Right ventricle myocardium superior (tissue), 1 donor: ENCODE measurements at regions not wholly inside any gene's neighbourhood (a gene's known extent, or its start where the extent isn't known, plus 50 kb on each side); places are given as distances from the start of the nearest gene placed in this dataset.

Source experiments
- ATAC-seq: fragments of 200-7000 bp; cut with Tn5 transposase; one replicate; pipeline ENCODE4 v1.9.1; 2020; ENCODE audit warnings: mild to moderate bottlenecking; ENCODE audit not compliant: poor library complexity
- DNase-seq: peaks from one replicate; pipeline ENCODE4 v3.0.0-alpha.2; 2020
- intact Hi-C: fragments of 100-400 bp; cut with DNase I; formaldehyde crosslinking; loops from one replicate; pipeline ENCODE4 v1.11.2; 2022
- donor health status: DM: no; HTN: yes; CAD: no; lungs with severe emphysema.

DNA sequence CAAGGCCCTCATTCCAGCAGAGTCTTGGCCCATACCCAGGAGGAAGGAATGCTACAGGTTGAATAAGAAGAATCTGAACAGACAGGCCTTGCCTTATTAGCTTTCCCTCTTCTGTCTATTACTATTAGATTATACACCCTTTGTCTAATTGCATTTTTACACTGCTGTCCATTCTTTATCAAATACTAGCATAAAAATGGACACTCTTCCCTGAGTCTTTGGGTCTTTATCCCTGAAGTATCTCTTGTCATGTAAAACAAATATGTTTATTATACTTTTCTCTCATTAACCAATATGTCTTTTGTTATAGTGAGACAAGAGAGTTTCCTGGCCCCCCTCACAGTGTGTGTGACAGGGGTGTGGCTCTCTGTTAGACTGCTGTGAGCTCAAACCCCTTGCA is 897.4 kb upstream of the SEL1L start:
- intact Hi-C loops: no loop called here
- DNase-seq (no peak), ATAC-seq (no peak)

DNA sequence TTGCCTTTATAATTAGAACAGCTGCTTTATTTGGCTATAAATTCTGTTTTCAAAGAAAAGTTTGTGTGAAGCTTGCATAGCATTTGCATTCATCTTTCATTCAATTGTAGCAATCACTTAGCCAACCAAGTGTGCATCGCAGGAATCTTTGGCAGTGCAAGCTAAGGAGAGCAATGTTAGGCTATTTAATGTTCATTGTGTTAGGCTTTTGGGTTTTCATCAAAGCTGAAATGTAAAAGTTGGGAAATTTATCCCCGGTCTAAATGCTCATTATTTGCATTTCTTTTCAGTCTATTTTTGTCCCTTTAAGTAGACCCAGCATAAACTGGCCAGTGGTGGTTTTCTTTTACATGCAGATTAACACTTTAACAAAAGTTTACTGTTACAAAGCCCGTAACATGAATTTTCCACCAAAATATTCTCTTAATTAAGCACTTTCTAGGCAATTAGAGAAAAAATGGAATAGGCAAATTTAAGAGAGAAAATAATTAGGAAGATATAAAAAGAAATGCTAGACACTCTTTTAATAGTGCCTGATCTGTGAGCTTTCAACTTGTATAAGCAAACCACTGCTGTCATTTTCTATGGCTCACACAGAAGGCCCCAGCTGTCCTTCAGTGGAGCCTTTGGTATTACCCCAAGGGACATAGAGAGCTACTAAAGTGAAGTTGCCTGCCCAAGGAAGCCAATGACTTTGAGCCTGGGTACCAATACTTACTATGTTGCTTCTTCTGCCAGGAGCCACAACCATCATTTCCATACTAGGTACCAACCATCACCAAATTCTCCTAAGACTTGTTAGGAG is 898.9 kb upstream of the SEL1L start:
- intact Hi-C loops: no loop called here
- no peak for ATAC-seq

DNA sequence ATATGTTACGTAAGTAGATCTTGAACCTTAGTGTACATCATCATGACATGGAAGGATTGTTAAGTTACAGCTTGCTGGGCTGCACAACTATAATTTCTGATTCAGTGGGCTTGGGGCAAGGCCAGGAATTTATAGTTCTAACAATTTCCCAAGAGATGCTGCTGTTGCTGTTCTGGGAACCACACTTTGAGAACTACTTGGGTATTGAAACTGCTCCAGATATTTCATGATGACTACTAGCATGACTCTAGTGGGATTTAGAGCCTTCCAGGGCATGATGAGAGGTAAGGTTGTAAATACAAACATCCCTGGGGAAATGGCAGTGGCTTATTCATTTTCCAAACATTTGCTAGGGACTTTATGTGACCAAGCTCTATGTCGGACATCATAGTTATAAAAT is 904.8 kb upstream of the SEL1L start:
- DNase-seq: no peak
- ATAC-seq: no peak
- intact Hi-C loops: no loop called here

More for the DNA sequence above, 898.9 kb upstream of the SEL1L start:
- DNase-seq: no peak

DNA sequence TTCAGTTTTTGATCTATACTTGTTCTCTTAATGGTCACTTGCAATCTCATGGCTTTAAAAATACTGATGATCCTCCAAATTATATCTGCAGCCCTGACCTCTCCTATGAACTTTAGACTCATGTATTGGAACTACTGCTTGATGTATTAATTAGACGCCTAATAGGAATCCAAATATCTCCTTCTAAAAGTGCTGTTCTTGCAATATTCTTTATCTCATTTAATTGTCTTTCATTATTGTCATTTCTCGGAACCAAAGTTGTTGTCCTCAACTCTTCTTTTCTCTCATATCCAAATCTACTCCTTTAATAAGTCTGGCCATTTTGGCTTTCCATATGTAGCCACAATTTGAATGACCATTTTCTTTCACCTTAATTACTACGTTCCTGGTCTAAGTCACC is 907.6 kb upstream of the SEL1L start:
- intact Hi-C loops: no loop called here
- ATAC-seq (no peak), DNase-seq (no peak)

DNA sequence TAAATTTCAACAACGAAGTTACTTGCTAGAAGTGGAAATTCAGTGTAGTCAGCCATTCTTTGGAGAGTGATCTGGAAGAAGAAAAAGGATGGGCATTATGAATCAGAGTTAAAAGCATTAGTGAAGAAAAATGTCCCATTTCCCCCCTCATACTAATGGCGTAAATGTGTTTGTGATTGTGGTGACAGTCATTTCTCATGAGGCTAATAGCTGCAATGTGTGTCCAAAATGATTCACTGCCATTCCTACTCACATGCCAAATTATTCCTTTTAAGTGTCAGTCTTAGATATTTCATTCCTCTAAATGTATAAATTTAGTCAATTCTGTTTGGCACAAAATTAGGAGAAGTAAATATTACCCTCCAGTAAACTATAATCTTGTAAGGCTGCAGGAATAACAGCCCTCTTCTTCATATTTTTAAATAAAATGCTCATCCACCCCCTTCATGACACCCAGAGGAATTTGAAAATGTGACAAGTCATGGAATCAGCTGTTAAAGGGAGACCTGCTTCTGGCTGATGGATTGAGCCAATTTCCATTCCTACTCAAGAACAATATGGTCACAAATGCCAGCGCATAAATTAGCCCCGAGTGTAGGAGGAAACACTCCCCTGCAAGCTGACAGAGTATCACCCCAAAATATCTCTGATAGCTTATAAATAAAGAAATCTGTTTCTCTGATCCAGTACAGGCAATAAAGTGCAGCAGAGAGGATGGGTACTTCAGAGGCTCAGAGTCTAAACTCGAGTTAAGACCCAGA is 912.3 kb upstream of the SEL1L start:
- ATAC-seq: no peak
- no peak for DNase-seq
- intact Hi-C loops: no loop called here

DNA sequence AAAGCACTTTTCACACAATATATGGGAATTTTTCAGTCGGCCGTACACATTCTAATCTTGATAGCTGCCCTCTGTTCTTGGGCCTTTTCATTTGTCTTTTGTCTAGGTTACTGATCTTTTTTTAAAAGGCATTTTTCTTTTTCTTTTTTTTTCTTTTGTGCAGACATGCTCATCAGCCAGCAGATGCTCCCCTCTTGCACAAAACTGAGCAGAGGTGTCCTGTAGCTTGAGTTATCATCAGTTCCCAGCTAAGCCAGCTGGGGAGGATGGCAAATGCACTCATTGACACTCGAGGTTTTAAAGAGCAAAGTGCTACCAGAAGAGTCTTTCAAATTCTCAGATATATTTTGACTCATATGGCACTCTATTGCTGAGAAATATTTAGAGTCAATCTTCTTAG is 913.9 kb upstream of the SEL1L start:
- DNase-seq: no peak
- intact Hi-C loops: no loop called here

DNA sequence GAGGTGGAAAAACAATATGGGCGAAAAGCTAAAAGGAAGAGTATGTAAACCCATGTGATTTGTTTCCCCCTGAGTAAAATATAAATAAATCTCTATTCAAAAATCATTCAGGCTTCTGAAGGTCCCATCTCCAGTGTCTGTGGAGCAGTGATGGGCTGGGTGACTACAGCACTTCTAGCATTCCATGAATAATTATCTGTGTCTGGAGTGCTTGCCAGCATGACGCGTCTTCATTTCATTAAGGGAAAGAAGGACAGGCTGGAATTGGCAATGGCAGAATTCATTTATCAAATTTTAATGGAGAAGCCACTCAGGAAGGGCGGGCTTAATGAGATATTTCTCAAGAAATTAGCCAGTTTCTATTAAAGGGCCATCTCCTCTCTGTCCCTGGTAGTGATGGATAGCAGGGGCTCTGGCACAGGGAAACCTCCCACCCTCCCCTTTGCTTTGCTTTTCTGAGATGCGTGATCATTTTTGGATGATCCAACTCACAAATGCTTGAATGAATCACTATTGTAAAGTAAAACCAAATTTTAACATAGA is 916.3 kb upstream of the SEL1L start:
- DNase-seq: no peak
- intact Hi-C loops: no loop called here
- ATAC-seq: no peak

More for the DNA sequence above, 913.9 kb upstream of the SEL1L start:
- no peak for ATAC-seq

DNA sequence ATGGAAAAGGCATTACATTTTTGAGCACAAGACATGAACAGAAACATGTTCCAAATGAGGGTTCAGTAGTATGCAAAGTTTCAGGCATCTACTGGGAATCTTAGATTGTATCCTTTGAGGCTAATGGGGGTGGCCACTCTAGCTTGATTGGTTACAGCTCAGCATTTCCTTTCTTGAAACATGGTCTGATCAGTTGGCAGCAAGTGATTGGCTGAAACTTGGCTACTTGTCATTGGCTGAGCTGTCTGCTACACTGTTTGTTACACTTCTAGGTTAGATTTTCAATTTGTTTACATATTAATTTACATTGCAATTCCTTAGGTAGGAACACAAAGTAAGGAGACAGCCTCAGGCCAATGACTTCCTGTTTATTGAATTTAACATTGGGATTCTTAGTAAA is 918.0 kb upstream of the SEL1L start:
- ATAC-seq: no peak
- intact Hi-C loops: no loop called here
- DNase-seq: no peak

DNA sequence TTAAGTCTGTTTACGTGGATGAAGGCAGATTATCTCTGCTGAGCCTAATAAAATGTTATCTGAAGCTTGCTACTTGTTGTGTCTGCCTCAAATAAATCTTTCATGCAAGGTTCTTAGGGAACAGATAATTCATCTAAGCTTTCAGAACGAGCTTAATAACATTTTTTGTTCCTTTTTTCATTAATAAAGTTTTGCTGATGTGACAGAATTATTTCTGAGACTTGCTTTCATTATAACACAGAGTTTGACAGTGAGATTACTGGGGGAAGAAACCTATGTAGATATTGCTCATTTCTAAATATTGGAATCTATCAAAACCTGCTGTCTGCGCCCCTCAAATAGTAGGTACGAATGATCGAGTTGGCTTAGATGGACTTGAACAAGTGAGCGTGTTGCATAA is 948.7 kb upstream of the SEL1L start:
- ATAC-seq (no peak), DNase-seq (no peak)
- intact Hi-C loops: no loop called here

DNA sequence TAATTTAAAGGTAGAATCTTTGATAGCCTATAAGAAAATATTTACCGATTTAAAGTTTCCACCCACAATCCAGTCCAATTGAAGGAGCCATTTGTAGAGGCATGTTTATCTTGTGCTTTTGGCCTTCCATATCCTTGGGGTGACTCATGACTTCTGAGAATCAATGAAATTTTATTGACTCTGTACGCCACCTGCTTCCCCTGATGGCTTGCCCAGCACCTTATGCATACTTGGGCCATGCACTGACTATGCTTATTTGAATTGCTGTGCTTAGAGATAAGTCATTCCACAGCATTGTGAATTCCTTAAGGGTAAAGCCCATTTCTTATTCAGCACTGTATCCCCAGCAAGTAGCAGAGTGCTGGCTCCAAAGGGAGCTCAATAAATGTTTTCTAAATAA is 954.8 kb upstream of the SEL1L start:
- DNase-seq (no peak), ATAC-seq (no peak)
- intact Hi-C loops: no loop called here

DNA sequence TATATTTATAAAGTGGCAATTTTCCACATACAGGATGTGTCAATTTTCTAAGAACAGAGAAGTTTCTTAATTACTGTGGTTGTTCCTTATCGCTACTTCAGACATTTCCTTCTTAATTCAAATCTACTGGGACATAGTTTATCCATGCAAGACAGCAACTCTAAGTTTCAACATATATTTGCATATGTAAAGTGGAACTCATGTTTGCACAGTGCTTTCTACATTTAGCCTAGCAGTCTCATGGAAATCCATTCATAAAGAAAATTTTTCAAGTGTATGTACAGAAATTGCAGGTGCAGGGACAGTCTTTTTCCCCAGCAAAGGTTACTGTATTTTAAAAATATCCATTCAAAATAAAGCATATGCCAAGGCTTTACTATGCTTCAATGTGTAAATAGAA is 956.7 kb upstream of the SEL1L start:
- ATAC-seq (no peak), DNase-seq (no peak)
- intact Hi-C loops: no loop called here

DNA sequence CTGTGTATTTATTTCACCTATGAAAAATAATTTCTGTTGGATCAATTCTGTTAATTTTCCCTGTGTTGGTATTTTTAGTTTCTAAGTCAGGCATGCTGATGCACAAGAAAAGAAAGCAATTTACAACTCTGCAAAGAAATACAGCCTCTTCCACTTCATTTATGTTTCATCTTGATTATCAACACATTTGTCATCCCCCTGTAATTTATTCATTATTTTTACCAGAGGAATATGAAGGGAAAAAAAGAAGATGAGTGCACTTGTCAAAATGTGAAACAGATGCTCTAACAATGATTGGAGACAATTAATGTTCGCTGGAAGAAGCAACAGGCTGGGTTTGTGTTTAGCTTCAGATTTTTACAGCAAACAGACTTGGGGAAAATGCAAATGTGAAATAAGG is 958.5 kb upstream of the SEL1L start:
- DNase-seq (no peak), ATAC-seq (no peak)
- intact Hi-C loops: no loop called here

DNA sequence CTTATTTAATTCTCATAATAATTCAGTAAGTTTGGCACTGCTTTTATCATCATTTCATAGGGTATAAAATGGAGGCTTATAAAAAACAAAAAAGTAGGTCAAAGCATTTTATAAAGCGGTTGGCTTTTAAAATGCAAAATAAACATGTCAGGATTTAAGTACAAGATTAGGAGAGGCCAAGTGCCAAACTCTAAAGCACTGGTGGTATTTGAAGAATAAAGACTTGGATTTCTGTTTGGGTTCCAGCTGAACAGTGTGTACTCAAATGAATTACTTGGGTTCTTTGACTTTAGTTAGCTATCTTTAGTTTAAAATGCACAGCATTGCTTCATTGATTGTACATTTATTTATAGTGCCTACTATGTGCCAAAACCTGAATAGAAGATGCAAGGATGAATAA is 966.6 kb upstream of the SEL1L start:
- intact Hi-C loops: no loop called here
- DNase-seq: no peak
- ATAC-seq: no peak

DNA sequence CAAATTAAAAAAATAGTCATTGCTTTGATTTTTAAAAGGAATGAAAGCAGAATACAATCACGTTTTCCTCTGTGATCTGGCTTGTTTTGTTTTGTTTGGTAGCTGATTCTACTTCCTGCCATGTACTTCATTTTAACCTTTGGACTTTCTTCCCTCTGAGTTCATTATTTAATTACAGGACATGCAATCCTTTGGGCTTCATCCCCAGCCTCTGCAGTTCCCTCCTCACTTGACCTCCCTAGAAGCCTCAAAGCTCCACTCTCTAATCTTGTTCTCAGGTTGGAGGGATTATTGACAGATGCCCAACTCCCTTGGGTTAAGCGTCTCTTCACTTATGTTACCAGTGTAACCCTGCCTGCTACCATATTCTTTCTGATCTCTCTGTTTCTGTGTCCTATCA is 967.9 kb upstream of the SEL1L start:
- no peak for ATAC-seq
- intact Hi-C loops: no loop called here
- DNase-seq: no peak

DNA sequence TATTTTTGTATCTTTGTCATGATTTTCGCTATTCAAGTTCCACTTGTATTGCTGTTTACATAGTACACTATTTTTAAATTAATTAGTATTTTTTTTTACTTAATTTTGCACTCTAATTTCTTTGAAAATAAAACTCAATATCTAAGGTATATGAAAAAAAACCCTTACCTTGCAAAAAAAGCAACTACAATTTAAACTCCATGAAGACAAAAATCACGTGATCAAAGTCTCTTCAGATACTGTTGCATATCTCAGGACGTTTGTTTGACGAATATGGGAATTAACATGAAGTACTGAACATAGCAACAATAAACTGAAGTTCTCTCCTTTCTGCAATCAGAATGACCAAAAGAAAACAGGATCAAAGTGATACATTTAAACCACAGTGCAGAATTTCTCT is 968.4 kb upstream of the SEL1L start:
- ATAC-seq (no peak), DNase-seq (no peak)
- intact Hi-C loops: no loop called here

DNA sequence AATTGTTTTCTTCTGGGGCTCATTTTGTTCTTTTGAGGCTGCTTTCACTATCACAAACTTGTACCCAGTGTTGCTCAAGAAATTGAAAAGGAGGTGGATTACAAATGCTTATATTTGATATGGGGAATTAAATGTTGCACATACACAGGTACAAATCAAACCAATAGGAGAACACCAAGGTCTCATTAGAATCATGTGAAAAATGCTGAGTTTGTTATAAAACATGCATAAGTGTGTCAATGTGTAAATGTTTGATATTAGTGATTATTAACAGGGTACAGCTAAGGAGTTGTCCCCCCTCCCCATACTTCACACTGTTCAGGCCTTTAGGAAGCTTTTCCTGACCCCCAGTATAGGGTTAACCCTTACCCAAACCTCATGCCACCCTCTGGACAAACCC is 971.2 kb upstream of the SEL1L start:
- ATAC-seq (no peak), DNase-seq (no peak)
- intact Hi-C loops: no loop called here

DNA sequence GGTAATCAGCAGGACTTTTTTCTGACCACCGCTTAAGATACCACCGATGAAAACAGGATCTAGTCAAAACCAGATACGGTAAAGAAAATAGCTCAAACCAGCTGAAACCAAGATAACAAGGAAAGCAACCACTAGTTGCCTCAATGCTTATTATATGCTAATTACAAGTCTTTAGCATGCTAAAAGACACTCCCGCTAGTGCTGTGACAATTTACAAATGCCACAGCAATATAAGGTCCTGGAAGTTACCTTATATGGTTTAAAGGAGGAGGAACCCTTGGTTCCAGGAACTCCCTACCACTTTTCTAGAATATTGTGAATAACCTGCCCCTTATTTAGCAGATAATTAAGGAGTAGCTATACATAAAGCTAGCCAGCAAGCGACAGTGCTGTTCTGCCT is 976.4 kb upstream of the SEL1L start:
- ATAC-seq (no peak), DNase-seq (no peak)
- intact Hi-C loops: no loop called here

DNA sequence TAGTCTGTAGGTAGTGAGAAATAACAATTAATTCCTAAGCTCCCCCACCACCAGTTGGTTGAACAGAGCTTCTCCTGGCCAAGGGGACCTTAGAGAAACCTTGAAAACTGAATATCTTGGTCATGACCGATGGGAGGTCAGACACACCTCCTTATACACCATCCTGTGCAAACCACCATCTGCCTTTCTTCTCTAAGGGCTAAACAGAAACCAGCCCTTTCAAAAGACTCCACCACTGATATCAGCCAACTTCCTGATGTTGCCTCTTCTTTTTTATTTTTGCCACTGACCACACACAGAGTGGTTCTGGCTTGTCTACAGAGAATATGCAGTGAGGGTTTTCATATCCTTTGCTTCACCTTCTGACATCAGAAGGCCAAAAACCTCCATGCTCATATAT is 977.7 kb upstream of the SEL1L start:
- ATAC-seq (no peak), DNase-seq (no peak)
- intact Hi-C loops: no loop called here

DNA sequence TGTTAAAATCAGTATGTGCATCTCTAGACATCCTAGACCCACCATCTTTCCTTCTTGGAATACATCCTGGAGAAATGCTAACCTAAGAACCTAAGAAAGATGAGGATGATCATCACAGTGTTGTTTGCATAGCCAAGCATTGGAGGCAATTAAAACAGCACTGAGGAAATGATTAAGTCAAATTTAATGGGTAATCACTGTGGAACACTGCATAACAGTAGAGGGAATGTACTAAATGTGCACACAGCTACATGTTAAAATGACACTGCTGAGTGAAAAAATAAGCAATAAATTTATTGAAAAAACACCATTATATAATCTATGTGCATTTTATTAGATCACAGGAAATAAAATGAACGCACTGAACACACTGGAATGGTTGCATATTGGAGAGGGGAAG is 987.1 kb upstream of the SEL1L start:
- intact Hi-C loops: no loop called here
- DNase-seq (no peak), ATAC-seq (no peak)

DNA sequence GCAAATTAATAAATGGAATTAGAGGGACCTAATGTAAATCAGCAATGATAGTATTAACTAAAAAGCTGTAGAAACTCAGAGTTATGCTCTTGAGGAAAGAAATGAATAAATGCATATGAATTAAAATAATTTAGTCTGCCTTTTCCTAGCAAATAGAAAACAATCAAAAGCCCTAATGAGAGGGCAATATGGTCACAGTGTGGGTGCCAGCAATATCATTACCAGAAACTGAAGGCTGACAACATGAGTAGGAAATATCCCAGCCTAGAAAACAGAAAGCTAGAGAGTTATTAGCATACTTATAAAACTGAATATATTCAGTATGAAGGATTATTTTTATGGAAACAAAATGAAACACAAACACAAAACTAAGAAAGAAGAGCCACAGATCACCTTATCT is 987.5 kb upstream of the SEL1L start:
- intact Hi-C loops: no loop called here
- ATAC-seq: no peak
- DNase-seq: no peak
